Stimulated activated naive B cell treated with anti-CD40 and anti-IgM and Interleukin-4, amounts not matched to agents 10 μg/mL and 1 μg/mL and 100 μg/mL, for 72 hours (primary cell): ENCODE measurements at regions not wholly inside any gene's neighbourhood (a gene's known extent, or its start where the extent isn't known, plus 50 kb on each side); places are given as distances from the start of the nearest gene placed in this dataset.
A peak's percentile ranks its signal among the peaks of the same experiment; 100 is the strongest.

Source experiments
- ATAC-seq, 2 donors: fragments of 150-1000 bp; cut with Tn5 transposase; replicated peaks; 2 replicates each; pipeline ENCODE4 v1.10.0; 2021; ENCODE audit warnings: moderate library complexity in 1 of 2
- DNase-seq: peaks from one replicate; pipeline ENCODE4 v3.0.0; 2021
- H3K27ac Mint-ChIP-seq: one replicate; pipeline ENCODE4 v1.8.0; 2022; ENCODE audit warnings: mild to moderate bottlenecking, mixed read lengths
- H3K27me3 Mint-ChIP-seq, 2 donors: one replicate each; pipeline ENCODE4 v1.8.0; 2022; ENCODE audit warnings: mixed read lengths in 2 of 2
- H3K36me3 Mint-ChIP-seq, 2 donors: one replicate each; pipeline ENCODE4 v1.8.0; 2022; ENCODE audit warnings: mixed read lengths in 2 of 2, mild to moderate bottlenecking in 1 of 2
- H3K4me1 Mint-ChIP-seq, 2 donors: one replicate each; pipeline ENCODE4 v1.8.0; 2022; ENCODE audit warnings: mixed read lengths in 2 of 2, mild to moderate bottlenecking in 1 of 2
- H3K4me3 Mint-ChIP-seq, 2 donors: one replicate each; pipeline ENCODE4 v1.8.0; 2022; ENCODE audit warnings: mild to moderate bottlenecking in 2 of 2, mixed read lengths in 2 of 2, moderate library complexity in 1 of 2
- H3K9me3 Mint-ChIP-seq, 2 donors: one replicate each; pipeline ENCODE4 v1.8.0; 2022; ENCODE audit warnings: mixed read lengths in 2 of 2, mild to moderate bottlenecking in 1 of 2

DNA sequence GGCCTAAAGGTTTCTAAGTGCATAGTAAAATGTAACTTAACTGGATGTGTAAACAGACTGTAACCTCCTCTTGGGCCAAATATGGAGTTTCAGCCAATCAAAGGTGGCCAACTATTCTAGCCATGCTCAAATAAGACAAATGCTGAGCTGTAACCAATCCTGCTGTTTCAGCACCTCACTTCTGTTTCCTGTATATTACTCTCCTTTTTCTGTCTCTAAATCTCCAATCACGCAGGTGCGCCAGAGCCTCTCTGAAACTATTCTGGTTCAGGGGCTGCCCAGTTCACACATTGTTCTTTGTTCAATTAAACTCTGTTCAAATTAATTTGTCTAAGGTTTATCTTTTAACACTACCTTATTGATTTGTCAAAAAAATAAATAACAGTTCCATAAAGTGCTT lies 532.7 kb upstream of the DCC start:
- ATAC-seq, result no peak
- H3K4me3 Mint-ChIP-seq, result no peak overlapping the region

GRCh38 chr18:51811883-51812282 lies 528.1 kb upstream of the DCC start:
- H3K27ac Mint-ChIP-seq, result no peak overlapping the region
- peaks cover 0 to 3% of the 10 kb centered on the region in 2 donors for H3K4me1 Mint-ChIP-seq
- ATAC-seq (no peak), DNase-seq (no peak)
- no peaks in the 10 kb centered on the region for H3K27me3 Mint-ChIP-seq
- no peaks in the 10 kb centered on the region for H3K36me3 Mint-ChIP-seq
- peaks cover 0 to 1% of the 10 kb centered on the region in 2 donors for H3K9me3 Mint-ChIP-seq
- H3K4me3 Mint-ChIP-seq, result no peak overlapping the region

More for the DNA sequence above, 532.7 kb upstream of the DCC start:
- no peaks in the 10 kb centered on the region for H3K4me1 Mint-ChIP-seq
- no peaks in the 10 kb centered on the region for H3K27me3 Mint-ChIP-seq
- DNase-seq, result no peak
- H3K9me3 Mint-ChIP-seq, result peaks cover 0 to 1% of the 10 kb centered on the region in 2 donors
- H3K36me3 Mint-ChIP-seq, result no peaks in the 10 kb centered on the region
- H3K27ac Mint-ChIP-seq, result no peak overlapping the region

- no peak overlapping the region for H3K27ac Mint-ChIP-seq
- no peaks in the 10 kb centered on the region for H3K36me3 Mint-ChIP-seq
- peaks cover 0 to 3% of the 10 kb centered on the region in 2 donors for H3K4me1 Mint-ChIP-seq
- H3K27me3 Mint-ChIP-seq, result no peaks in the 10 kb centered on the region
- ATAC-seq (peak; percentile 49 to 59), DNase-seq (no peak)
- no peak overlapping the region for H3K4me3 Mint-ChIP-seq
- H3K9me3 Mint-ChIP-seq, result peaks cover 0 to 1% of the 10 kb centered on the region in 2 donors
These were observed 526.3 kb upstream of the DCC start for GRCh38 chr18:51813740-51814139.

DNA sequence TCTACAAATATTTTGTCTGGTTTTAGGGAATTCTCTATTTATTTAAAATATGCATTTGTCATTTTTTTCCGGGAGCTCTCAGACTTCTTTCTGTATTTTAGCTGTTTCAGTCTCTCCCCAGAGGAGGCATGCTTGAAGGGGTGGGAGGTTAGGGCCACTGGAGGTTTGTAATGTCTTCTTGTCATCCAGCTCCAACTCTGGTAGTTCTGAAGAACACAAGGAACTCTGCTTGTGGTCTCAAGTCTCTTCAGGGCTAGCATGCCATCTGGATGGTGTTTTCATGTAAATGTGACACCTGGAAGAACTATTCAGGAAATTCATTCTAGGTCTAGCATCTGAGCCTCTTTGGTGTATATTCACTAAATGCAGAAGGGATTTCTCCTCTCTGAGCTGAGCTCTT lies 518.4 kb upstream of the DCC start:
- no peak overlapping the region for H3K4me3 Mint-ChIP-seq
- no peaks in the 10 kb centered on the region for H3K36me3 Mint-ChIP-seq
- H3K4me1 Mint-ChIP-seq, result no peaks in the 10 kb centered on the region
- no peaks in the 10 kb centered on the region for H3K9me3 Mint-ChIP-seq
- no peak for DNase-seq
- H3K27me3 Mint-ChIP-seq, result no peaks in the 10 kb centered on the region
- ATAC-seq, result no peak
- H3K27ac Mint-ChIP-seq, result no peak overlapping the region

DNA sequence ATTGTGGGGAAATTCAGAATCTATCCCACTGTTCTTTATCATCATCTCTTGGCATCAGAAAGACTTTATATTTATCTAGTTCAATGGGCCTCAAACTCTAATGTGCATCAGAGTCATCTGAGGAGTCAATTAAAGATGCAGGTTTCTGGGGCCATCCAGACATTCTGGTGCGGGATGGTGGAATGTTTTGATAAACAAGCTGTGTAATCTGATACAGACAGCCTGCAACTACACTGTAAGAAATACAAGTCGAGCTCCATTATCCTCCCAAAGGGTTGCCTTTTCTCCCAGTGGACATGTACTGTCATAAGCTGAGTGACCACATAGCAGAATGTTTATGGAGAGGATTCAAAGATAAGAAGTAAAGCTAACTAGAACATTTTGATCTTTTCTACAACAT lies 515.3 kb upstream of the DCC start:
- no peak overlapping the region for H3K4me3 Mint-ChIP-seq
- no peaks in the 10 kb centered on the region for H3K36me3 Mint-ChIP-seq
- no peaks in the 10 kb centered on the region for H3K4me1 Mint-ChIP-seq
- ATAC-seq (no peak), DNase-seq (no peak)
- no peak overlapping the region for H3K27ac Mint-ChIP-seq
- no peaks in the 10 kb centered on the region for H3K27me3 Mint-ChIP-seq
- peaks cover 0 to 7% of the 10 kb centered on the region in 2 donors for H3K9me3 Mint-ChIP-seq

- Mint-ChIP-seq H3K36me3 (no peaks in the 10 kb centered on the region), H3K4me1 (no peaks in the 10 kb centered on the region), H3K27ac (no peak overlapping the region), H3K4me3 (no peak overlapping the region), H3K27me3 (no peaks in the 10 kb centered on the region), H3K9me3 (peaks cover 0 to 3% of the 10 kb centered on the region in 2 donors)
- no peak for ATAC-seq
- DNase-seq, result no peak
These were observed 506.1 kb upstream of the DCC start for GRCh38 chr18:51833850-51834249.

- ATAC-seq, result no peak
- H3K27me3 Mint-ChIP-seq, result no peaks in the 10 kb centered on the region
- no peaks in the 10 kb centered on the region for H3K4me1 Mint-ChIP-seq
- H3K36me3 Mint-ChIP-seq, result no peaks in the 10 kb centered on the region
- H3K4me3 Mint-ChIP-seq, result no peak overlapping the region
- no peak overlapping the region for H3K27ac Mint-ChIP-seq
- no peak for DNase-seq
- H3K9me3 Mint-ChIP-seq, result peaks cover 7 to 16% of the 10 kb centered on the region in 2 donors
These were observed 491.3 kb upstream of the DCC start for GRCh38 chr18:51848702-51849101.

GRCh38 chr18:51852681-51853080 lies 487.3 kb upstream of the DCC start:
- DNase-seq (no peak), ATAC-seq (no peak)
- peaks cover 0 to 5% of the 10 kb centered on the region in 2 donors for H3K9me3 Mint-ChIP-seq
- no peak overlapping the region for H3K4me3 Mint-ChIP-seq
- H3K36me3 Mint-ChIP-seq, result no peaks in the 10 kb centered on the region
- H3K27ac Mint-ChIP-seq, result no peak overlapping the region
- no peaks in the 10 kb centered on the region for H3K27me3 Mint-ChIP-seq
- no peaks in the 10 kb centered on the region for H3K4me1 Mint-ChIP-seq

DNA sequence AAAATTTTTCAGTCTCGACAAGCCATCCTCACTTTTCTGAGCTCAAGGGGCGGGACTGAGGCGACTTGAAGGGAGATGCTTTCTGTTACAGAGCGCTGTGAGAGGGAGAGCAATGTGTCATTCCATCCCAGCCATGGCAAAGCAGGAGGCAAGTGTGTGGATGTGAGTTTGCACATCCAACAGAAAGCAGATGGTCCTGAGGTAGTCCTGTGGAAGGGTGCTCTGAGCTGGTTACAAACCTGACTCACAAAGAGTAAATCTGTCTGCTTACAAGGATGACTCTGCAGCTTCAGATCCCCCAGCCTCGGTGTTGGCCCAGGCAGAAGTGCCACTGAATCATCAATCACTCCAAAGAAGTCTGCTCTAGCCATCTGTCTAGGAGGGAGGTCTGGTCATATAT lies 482.0 kb upstream of the DCC start:
- no peaks in the 10 kb centered on the region for H3K9me3 Mint-ChIP-seq
- no peak for ATAC-seq
- H3K27ac Mint-ChIP-seq, result no peak overlapping the region
- no peaks in the 10 kb centered on the region for H3K27me3 Mint-ChIP-seq
- H3K4me1 Mint-ChIP-seq, result no peaks in the 10 kb centered on the region
- DNase-seq, result no peak
- H3K36me3 Mint-ChIP-seq, result no peaks in the 10 kb centered on the region
- no peak overlapping the region for H3K4me3 Mint-ChIP-seq

DNA sequence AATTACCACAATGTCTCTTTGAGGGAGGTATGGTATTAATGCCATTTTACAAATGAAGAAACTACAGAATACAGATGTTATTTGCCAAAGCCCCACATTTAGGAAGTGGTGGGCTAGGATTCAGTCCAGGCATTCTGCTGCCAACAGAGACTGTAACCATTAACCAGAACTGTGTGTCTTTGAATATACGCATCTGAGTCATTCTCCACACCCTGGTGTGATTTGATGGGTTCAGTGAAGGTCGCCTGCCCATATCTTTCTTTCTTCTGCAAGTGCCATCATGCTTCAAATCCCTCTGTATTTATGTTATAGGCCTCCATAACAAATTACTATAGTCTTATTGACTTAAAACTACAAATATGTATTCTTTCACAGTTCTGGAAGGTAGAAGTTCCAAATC lies 479.0 kb upstream of the DCC start:
- Mint-ChIP-seq H3K4me3 (no peak overlapping the region), H3K27ac (no peak overlapping the region), H3K27me3 (no peaks in the 10 kb centered on the region), H3K36me3 (no peaks in the 10 kb centered on the region), H3K9me3 (peaks cover 0 to 1% of the 10 kb centered on the region in 2 donors), H3K4me1 (no peaks in the 10 kb centered on the region)
- DNase-seq (no peak), ATAC-seq (no peak)

GRCh38 chr18:51862051-51862715 lies 477.8 kb upstream of the DCC start:
- DNase-seq (no peak), ATAC-seq (no peak)
- Mint-ChIP-seq H3K9me3 (peaks cover 0 to 1% of the 10 kb centered on the region in 2 donors), H3K27ac (no peak overlapping the region), H3K36me3 (no peaks in the 10 kb centered on the region), H3K4me1 (no peaks in the 10 kb centered on the region), H3K4me3 (no peak overlapping the region), H3K27me3 (no peaks in the 10 kb centered on the region)

DNA sequence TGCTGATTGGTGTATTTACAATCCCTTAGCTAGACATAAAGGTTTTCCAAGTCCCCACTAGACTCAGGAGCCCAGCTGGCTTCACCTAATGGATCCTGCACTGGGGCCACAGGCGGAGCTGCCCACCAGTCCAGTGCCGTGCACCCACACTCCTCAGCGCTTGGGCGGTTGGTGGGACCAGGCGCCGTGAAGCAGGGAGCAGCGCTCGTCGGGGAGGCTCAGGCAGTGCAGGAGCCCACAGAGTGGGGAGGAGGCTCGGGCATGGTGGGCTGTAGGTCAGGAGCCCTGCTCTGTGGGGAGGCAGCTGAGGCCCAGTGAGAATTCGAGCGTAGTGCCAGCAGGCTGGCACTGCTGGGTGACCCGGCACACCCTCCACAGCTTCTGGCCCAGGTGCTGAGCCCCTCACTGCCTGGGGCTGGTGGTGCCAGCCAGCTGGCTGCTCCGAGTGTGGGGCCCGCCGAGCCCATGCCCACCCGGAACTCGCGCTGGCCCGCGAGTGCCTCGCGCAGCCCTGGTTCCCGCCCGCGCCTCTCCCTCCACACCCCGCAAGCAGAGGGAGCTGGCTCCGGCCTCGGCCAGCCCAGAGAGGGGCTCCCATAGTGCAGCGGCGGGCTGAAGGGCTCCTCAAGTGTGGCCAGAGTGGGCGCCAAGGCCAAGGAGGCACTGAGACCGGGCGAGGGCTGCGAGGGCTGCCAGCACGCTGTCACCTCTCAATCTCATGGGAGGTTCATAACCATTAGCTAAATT lies 475.6 kb upstream of the DCC start:
- DNase-seq (no peak), ATAC-seq (no peak)
- Mint-ChIP-seq H3K9me3 (peaks cover 3 to 4% of the 10 kb centered on the region in 2 donors), H3K4me3 (no peak overlapping the region), H3K36me3 (no peaks in the 10 kb centered on the region), H3K27me3 (no peaks in the 10 kb centered on the region), H3K27ac (no peak overlapping the region), H3K4me1 (no peaks in the 10 kb centered on the region)

- Mint-ChIP-seq H3K4me3 (no peak overlapping the region), H3K4me1 (no peaks in the 10 kb centered on the region), H3K27ac (no peak overlapping the region), H3K36me3 (no peaks in the 10 kb centered on the region), H3K27me3 (no peaks in the 10 kb centered on the region), H3K9me3 (peaks cover 6 to 7% of the 10 kb centered on the region in 2 donors)
- DNase-seq, result no peak
- no peak for ATAC-seq
These were observed 474.5 kb upstream of the DCC start for GRCh38 chr18:51865538-51865937.

- H3K36me3 Mint-ChIP-seq, result no peaks in the 10 kb centered on the region
- H3K4me1 Mint-ChIP-seq, result no peaks in the 10 kb centered on the region
- no peak for ATAC-seq
- H3K4me3 Mint-ChIP-seq, result no peak overlapping the region
- no peak for DNase-seq
- H3K9me3 Mint-ChIP-seq, result peaks cover 8 to 12% of the 10 kb centered on the region in 2 donors
- no peak overlapping the region for H3K27ac Mint-ChIP-seq
- H3K27me3 Mint-ChIP-seq, result no peaks in the 10 kb centered on the region
These were observed 472.2 kb upstream of the DCC start for GRCh38 chr18:51867767-51868166.

DNA sequence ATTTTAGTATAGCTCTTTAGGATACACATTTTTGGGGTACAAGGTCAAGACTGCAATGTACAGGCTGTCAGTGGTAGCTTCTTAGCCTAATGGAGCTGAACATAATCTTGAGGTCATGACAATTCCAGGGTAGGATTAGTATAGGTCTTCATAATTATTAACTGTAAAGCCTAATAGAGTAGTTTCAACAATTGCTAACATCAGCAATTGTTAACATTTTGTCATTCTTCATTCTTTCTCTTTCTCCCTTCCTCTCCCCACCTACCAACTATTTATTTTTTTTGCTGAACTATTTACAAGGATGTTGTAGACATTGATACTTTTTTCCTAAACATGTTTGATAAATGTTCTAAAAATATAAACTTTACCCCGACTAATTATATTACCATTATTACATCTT lies 461.3 kb upstream of the DCC start:
- Mint-ChIP-seq H3K4me3 (no peak overlapping the region), H3K4me1 (no peaks in the 10 kb centered on the region), H3K27ac (no peak overlapping the region), H3K27me3 (no peaks in the 10 kb centered on the region), H3K9me3 (peaks cover 0 to 8% of the 10 kb centered on the region in 2 donors), H3K36me3 (no peaks in the 10 kb centered on the region)
- no peak for DNase-seq
- no peak for ATAC-seq
